Fibroblast of lung (primary cell): ENCODE measurements at regions not wholly inside any gene's neighbourhood (a gene's known extent, or its start where the extent isn't known, plus 50 kb on each side); places are given as distances from the start of the nearest gene placed in this dataset.

Source experiments
- DNase-seq, 2 donors: peaks; one replicate each; pipeline versions ENCODE4 v3.0.0 to v3.0.0-alpha.2; 2010; ENCODE audit warnings: low read depth in 2 of 2
- H2AFZ ChIP-seq: 2 replicates; pipeline ENCODE4 v1.5.1; 2012; ENCODE audit warnings: low read length, control low read depth, inconsistent platforms
- H3K27ac ChIP-seq: 2 replicates; pipeline ENCODE4 v1.5.1; 2011; ENCODE audit warnings: low read length, control low read depth; ENCODE audit not compliant: insufficient read depth
- H3K27me3 ChIP-seq: 2 replicates; pipeline ENCODE4 v1.5.1; 2011; ENCODE audit warnings: mild to moderate bottlenecking, low read length; ENCODE audit not compliant: control insufficient read depth, insufficient read depth
- H3K36me3 ChIP-seq: 2 replicates; pipeline ENCODE4 v1.5.1; 2011; ENCODE audit warnings: low read length; ENCODE audit not compliant: control insufficient read depth, insufficient read depth
- H3K4me1 ChIP-seq: 2 replicates; pipeline ENCODE4 v1.5.1; 2011; ENCODE audit warnings: low read length; ENCODE audit not compliant: control insufficient read depth, insufficient read depth; ENCODE audit errors: extremely low read depth
- H3K4me2 ChIP-seq: 2 replicates; pipeline ENCODE4 v1.5.1; 2011; ENCODE audit warnings: low read length, control low read depth; ENCODE audit not compliant: insufficient read depth; ENCODE audit errors: extremely low read depth
- H3K4me3 ChIP-seq, 4 experiments: fragments of 200-600 bp in 1 of 4; sonication (generic) in 1 of 4; replicated peaks in 1 of 4; 2 replicates each; pipeline ENCODE4 v1.5.1; 2011 to 2016; ENCODE audit warnings: low read length in 4 of 4, low read depth in 3 of 4, mild to moderate bottlenecking in 3 of 4, control low read depth in 2 of 4, inconsistent platforms in 1 of 4, mixed read lengths in 1 of 4; ENCODE audit not compliant: insufficient read depth in 1 of 4; ENCODE audit errors: control extremely low read depth in 1 of 4
- H3K79me2 ChIP-seq: 2 replicates; pipeline ENCODE4 v1.5.1; 2012; ENCODE audit warnings: mild to moderate bottlenecking, low read length, inconsistent platforms; ENCODE audit not compliant: control insufficient read depth, insufficient read depth
- H3K9ac ChIP-seq: 2 replicates; pipeline ENCODE4 v1.5.1; 2011; ENCODE audit warnings: mild to moderate bottlenecking, low read length, control low read depth; ENCODE audit not compliant: insufficient read depth
- H3K9me3 ChIP-seq: 2 replicates; pipeline ENCODE4 v1.5.1; 2012; ENCODE audit warnings: low read depth, low read length; ENCODE audit not compliant: control insufficient read depth, insufficient read depth
- H4K20me1 ChIP-seq: 2 replicates; pipeline ENCODE4 v1.5.1; 2011; ENCODE audit warnings: low read length; ENCODE audit not compliant: control insufficient read depth, insufficient read depth; ENCODE audit errors: extremely low read depth
- EZH2 ChIP-seq: IDR thresholded peaks from 2 replicates; pipeline ENCODE4 v1.5.1; 2012; ENCODE audit warnings: low read length, control low read depth, mild to moderate bottlenecking; ENCODE audit errors: missing control alignments
- TF ChIP-seq, protein P1 (sequence below), 2 donors: IDR thresholded peaks in 1 of 2; conservative IDR thresholded peaks in 1 of 2; 1 replicate in 1 of 2; 2 replicates in 1 of 2; pipeline ENCODE4 v1.5.1; 2011 to 2012; ENCODE audit warnings: low read length in 2 of 2, control low read depth in 1 of 2, inconsistent platforms in 1 of 2, low read depth in 1 of 2, mild to moderate bottlenecking in 1 of 2

- Histone ChIP-seq H3K79me2 (no peaks in the 10 kb centered on the region), H3K36me3 (no peaks in the 10 kb centered on the region), H3K27ac (no peak overlapping the region), H2AFZ (no peak overlapping the region), H3K4me3 (no peak overlapping the region), H4K20me1 (no peaks in the 10 kb centered on the region), H3K27me3 (no peaks in the 10 kb centered on the region), H3K4me2 (no peak overlapping the region), H3K9me3 (no peaks in the 10 kb centered on the region), H3K4me1 (no peaks in the 10 kb centered on the region), H3K9ac (no peak overlapping the region)
- no peak for DNase-seq
- TF ChIP-seq, protein P1, sequence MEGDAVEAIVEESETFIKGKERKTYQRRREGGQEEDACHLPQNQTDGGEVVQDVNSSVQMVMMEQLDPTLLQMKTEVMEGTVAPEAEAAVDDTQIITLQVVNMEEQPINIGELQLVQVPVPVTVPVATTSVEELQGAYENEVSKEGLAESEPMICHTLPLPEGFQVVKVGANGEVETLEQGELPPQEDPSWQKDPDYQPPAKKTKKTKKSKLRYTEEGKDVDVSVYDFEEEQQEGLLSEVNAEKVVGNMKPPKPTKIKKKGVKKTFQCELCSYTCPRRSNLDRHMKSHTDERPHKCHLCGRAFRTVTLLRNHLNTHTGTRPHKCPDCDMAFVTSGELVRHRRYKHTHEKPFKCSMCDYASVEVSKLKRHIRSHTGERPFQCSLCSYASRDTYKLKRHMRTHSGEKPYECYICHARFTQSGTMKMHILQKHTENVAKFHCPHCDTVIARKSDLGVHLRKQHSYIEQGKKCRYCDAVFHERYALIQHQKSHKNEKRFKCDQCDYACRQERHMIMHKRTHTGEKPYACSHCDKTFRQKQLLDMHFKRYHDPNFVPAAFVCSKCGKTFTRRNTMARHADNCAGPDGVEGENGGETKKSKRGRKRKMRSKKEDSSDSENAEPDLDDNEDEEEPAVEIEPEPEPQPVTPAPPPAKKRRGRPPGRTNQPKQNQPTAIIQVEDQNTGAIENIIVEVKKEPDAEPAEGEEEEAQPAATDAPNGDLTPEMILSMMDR (conservative IDR thresholded peaks at IDR 0.05 in 1 of 2, IDR thresholded peaks at IDR 0.05 in 1 of 2; ENCODE audit: low read depth in 1 of 2, low read length in 2 of 2): no peak
- no peak for TF ChIP-seq EZH2
Observed at GRCh38 chr3:168579010-168579409, 483.3 kb upstream of the GOLIM4 start.

- Histone ChIP-seq H3K4me3 (no peak overlapping the region), H3K9me3 (no peaks in the 10 kb centered on the region)
Observed at GRCh38 chr3:168575750-168576149, 480.0 kb upstream of the GOLIM4 start.

DNA sequence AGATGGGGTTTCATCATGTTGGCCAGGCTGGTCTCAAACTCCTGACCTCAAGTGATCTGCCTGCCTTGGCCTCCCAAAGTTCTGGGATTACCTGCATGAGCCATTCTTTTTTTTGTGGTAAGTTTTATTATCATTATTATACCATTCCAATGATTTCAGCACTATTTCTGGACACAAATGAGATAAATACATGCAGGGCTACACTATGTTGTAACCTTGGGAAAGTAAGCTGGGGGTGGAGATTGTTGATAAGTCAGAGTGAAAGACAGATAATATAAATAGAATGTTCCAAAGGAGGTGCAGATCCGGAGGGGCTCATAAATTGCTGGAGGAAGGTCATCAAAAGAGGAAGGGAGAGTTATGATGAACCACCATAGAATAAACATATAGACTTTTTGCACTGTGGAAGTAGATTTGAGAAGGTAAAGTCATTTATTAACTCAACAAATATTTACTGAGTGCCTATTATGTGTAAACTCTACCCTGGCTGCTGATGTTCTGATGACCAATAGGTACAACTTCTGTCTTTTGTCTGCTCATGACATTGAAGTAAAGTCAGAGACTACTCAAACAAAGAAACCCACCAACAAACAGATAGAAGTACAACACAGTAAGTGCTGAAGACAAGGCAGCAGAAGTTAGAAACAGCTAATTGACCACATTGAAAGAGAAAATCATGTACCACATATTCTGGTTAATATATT is 478.9 kb upstream of the GOLIM4 start:
- no peak overlapping the region for H3K9ac ChIP-seq
- H3K36me3 ChIP-seq: no peaks in the 10 kb centered on the region
- no peak overlapping the region for H3K27ac ChIP-seq
- H3K27me3 ChIP-seq: no peaks in the 10 kb centered on the region
- DNase-seq: no peak
- no peaks in the 10 kb centered on the region for H3K9me3 ChIP-seq
- no peak overlapping the region for H2AFZ ChIP-seq
- TF ChIP-seq, protein P1 (conservative IDR thresholded peaks at IDR 0.05 in 1 of 2, IDR thresholded peaks at IDR 0.05 in 1 of 2; ENCODE audit: low read depth in 1 of 2, low read length in 2 of 2): no peak
- no peak for TF ChIP-seq EZH2
- no peak overlapping the region for H3K4me2 ChIP-seq
- no peaks in the 10 kb centered on the region for H3K4me1 ChIP-seq
- no peak overlapping the region for H3K4me3 ChIP-seq
- no peaks in the 10 kb centered on the region for H3K79me2 ChIP-seq
- no peaks in the 10 kb centered on the region for H4K20me1 ChIP-seq

More at GRCh38 chr3:168575750-168576149, 480.0 kb upstream of the GOLIM4 start:
- H3K27ac ChIP-seq: no peak overlapping the region
- H3K27me3 ChIP-seq: no peaks in the 10 kb centered on the region
- H3K36me3 ChIP-seq: no peaks in the 10 kb centered on the region
- no peaks in the 10 kb centered on the region for H3K4me1 ChIP-seq
- H3K9ac ChIP-seq: no peak overlapping the region
- peak in 1 of 2 donors; percentile 3 for DNase-seq
- no peak overlapping the region for H3K4me2 ChIP-seq
- no peaks in the 10 kb centered on the region for H4K20me1 ChIP-seq
- H2AFZ ChIP-seq: no peak overlapping the region
- TF ChIP-seq EZH2: no peak
- TF ChIP-seq, protein P1 (conservative IDR thresholded peaks at IDR 0.05 in 1 of 2, IDR thresholded peaks at IDR 0.05 in 1 of 2; ENCODE audit: low read depth in 1 of 2, low read length in 2 of 2): no peak
- H3K79me2 ChIP-seq: no peaks in the 10 kb centered on the region
